DMS53 (cell line): ENCODE measurements at regions not wholly inside any gene's neighbourhood (a gene's known extent, or its start where the extent isn't known, plus 50 kb on each side); places are given as distances from the start of the nearest gene placed in this dataset.

Experiments
- DNase-seq: peaks from one replicate; lab custom pipeline; 2025; lab: John Stamatoyannopoulos, UW

DNA sequence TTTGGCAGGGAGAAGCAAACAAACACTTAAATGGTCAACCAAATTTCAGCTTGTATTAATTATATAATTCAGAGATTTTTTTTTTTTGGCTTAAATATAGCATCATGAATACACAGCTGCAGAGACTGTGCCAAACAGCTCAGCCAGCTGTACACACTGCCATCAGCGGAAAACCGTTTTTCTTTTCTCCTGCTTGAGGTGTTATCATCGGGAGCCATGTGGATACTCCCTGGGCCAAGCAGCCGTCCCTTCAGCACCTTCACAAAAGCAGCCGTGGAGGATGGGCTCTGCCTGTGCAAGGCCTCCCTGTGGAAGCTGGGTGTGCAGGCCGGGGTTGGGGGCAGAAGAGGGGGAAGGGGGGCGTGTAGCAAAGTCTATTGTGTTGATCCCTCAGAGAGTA lies 85.0 kb downstream of the NUF2 start:
- no peak for DNase-seq

DNA sequence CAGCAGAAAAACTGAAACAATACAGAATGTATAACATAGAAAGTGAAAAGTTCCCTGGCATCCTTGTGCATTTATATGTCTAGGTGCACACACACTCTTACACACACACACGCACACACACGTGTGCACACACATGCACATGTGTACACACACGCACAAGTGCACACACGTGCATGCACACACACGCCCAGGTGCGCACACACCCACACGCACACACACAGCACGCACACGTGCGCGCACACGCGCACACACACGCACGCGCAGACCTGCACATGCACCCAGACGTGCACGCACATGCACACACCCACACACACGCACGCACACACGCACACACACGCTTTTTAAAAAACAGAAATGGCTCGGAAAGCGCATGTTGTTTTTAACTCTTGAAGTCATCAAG lies 86.5 kb downstream of the NUF2 start:
- no peak for DNase-seq

DNA sequence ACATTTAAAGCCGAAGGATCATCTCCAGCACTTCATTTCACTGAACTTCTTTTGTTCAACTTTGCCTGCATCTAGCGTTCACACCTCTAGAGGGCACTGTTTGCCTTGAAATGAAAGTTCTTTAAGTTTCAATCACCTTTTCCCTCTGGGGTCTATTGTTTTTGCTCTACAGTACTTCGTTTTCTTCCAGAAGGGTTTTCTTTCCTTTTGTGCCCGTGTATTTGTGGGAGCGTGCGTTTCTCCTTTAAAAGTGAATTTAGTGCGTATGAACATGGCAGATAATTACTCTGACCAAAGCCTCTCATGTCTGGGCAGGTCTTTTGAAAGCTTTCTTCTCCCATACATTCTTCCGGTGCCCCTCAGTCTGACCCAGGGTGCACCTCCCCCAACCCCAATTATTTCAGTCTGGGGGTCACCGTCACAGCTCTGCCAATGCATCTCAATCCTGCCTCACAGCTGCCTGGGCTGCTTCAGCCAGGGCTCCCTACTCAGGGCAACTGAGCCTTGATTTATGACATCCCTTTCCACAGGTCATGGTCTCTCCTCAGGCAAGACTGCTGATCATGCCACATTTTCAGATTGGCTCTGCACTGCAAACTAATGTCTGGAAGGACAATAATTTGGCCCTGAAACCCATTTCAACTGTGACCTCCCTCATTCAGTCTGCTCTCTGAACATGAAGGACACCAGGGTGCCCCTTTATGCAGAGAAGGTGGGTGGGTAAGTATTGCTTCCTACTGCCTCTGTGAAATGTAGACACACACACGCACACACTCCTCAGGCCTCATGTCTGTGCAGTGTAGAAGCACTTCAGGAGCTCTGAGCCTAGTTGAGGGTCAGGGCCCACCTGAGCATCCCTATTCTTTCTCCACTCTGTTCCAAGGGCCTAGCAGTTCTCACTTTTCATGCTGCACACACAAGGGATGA lies 88.6 kb downstream of the NUF2 start:
- DNase-seq: peak; percentile 79

DNA sequence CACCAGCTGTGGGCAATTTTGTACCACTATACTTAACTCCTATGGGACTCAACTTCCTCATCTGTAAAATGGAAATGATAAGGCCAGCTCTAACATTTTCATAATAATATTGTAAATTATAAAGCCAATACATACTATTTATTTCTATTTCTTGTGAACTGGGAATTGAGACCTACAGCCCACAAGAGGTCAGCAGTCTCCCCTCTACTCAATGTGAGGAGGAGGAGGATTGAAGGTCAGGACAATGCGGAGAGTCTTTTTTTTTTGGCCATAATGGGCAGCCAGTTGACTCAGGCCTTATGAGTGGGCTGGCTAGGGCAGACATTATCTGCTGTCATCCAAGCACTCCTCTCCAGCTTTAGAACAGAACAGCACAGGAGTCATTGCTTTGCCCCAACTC lies 90.5 kb downstream of the NUF2 start:
- no peak for DNase-seq

DNA sequence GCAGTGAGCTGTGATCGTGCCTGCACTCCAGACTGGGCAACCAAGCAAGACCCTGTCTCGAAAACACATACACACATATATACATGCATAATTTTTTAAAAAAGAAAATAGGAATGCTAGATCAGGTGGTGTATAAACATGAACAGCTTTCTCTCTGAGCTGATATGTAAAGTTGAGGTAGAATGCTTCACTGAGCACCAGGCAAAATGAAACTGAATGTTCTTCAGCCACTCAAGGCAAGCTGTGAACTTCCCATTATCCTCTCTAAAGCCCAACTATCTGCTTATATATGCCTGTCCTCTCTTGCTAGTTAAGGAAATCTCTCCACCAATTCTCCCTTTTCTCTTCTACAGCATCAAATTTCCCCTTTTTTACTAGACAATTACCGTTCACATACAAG lies 93.0 kb downstream of the NUF2 start:
- no peak for DNase-seq

DNA sequence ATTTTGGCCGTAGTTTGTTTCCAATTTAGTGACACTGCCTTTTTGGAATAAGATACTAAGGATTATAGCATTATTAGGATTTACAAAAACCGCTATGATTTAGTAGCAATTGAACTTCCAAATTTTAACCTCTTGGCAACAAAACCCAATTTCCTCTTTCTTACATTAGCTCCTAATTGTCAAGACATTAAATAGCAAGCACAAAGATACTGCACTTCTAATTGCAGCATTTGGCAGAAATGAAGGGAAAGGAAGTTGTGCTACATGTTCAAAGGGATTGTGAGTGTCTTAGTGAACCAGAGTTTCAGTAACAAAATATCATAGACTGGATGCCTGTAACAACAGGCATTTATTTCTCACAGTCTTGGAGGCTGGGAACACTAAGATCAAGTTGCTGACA lies 99.9 kb downstream of the NUF2 start:
- DNase-seq: no peak

DNA sequence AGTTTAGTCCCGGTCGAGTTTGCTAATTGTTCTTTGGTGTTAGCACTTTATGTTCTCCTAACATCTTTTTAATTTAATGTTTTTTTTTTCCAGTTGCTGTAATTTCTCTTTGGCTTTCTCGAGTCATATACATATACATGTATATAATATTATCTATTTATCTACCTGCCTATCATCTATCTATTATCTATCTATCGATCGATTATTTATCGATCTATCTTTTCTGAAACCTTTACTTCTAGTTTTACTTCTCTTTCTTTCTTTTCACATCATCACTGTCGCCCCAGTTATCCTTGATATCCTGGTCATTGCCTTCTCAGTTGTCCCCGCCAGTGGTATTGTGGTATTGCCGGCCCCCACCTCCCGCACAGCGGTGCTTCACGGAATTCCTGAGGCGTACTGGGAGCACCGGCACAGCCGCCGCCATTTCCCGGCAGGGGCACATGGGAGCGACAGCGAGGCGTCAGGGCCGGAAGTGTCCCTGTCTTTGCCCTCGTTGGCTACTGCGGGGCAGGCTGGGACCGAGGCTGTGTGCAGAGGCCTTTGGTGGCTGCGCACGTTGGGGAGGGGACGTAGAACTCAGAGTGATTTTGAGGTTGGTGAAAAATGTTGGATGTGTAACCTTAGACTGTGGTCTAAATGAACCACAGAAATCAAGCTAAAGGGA lies 101.1 kb downstream of the NUF2 start:
- no peak for DNase-seq

DNA sequence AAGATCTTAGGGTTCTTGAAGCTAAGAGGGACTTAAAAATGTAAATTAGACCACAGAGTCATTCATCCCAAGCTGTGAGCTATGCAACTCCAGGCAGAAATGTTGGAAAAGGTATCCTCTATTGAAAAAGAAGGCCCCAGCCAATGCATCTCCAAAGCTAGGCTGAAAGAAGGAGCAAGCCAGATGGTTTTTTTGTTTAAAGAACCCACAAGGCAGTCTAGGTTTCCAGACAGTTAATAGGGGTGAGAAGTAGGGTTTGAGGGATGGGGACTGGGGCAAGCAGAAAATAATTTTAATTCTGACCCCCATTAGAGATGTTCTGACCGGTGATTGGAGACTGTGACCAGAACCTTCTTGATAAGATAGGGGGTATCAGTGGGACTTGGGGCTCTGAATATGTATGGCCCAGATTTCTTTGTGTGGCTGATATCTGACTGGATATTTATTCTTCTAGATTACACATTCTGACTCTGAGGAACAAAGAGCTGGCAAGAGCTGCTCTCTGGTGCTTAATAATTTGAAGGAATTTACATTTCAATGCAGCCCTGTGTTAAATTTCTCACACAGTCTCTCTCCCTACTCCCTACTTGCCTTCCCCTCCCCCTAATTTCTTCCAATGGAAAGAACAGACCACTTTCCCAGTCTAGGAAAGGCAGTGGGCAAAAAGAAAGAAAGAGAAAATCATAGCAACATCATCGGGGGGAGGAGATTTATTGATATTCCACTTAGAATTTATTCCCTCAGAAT lies 104.9 kb downstream of the NUF2 start:
- DNase-seq: no peak

DNA sequence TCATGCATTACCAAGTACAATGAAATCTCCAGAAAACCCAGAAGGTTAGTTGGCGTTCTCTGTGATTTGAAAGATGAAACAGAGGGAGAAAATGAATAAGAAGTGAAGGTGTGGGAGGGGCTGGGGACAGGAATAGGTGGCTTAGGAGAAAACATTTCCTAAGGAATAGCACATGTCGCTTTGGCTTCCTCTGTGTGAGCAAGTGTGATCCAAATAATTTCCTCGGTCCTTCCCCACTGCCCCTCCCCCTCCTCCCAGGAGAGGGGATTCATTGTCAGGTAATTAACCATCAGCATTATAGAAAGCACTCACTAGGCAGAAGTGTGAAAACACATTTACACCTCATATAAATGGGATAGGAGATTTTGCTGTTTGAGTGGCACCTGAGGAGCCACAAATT lies 105.5 kb downstream of the NUF2 start:
- no peak for DNase-seq

DNA sequence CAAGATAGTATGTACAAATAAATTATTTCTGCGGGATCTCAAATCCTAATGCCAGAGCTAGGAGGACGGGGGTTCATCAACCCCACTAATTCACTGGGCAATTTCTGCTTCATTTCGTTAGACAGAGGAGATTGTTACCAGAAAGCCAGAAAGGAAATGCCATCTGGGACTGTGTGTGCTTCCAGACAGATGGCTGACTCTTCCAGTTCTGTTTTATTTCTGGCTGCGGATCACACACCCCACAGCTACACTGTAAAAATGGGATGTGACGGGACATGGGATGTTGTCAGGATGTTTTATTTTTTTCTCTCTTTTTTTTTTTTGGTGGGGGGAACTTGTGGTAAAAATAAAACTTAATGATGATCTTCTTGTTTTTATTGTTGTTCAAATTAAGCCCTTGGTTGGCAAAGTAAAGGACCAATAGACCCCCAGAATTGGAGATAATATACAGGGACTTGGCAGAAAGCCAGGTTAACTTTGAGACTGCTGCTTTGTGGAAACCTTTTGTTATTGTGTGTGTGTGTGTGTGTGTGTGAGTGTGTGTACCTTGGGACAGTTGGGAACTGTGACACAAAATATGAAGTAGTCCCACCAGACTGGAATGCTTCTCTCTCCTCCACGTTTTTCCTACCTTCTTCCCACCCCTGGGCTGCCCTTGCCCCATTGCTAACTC lies 114.5 kb downstream of the NUF2 start:
- DNase-seq: no peak

DNA sequence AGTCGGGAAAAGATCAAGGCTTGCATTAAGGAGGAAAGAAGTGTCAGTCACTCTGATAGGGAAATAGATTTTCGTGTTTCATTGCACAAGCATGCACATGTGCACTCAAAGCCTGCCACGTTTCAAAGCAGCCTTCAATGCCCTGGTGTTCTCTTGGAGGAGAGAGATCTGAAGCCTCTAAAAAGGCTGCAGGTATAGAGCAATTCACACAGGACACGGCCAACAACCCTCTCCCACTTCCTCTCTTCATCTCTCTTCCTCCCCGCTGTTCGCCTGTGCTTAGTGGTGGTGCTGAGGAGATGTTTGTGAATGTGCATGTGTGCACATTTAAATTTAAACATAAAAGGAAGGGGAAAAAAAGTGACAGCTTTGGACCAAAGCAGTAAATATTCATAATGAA lies 117.7 kb downstream of the NUF2 start:
- no peak for DNase-seq

DNA sequence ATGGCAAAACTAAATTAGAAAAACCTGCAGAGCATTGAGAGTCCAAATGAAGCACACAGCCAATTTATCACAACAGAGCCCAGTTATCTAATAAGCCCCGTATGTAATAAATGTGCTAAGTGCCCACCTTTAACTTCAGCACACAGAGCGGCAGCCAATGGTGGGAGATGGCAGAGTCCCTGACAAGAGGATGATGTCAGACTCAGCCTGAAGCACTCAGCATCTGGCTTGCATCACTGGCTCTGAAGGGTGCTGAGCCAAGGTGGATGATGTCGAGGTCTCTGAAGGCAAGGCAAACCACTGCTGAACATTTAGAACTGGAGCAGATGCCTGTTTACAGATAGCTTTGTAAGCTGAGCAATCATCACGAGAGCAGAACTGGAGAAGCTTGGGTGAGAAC lies 118.3 kb downstream of the NUF2 start:
- DNase-seq: peak; percentile 69

DNA sequence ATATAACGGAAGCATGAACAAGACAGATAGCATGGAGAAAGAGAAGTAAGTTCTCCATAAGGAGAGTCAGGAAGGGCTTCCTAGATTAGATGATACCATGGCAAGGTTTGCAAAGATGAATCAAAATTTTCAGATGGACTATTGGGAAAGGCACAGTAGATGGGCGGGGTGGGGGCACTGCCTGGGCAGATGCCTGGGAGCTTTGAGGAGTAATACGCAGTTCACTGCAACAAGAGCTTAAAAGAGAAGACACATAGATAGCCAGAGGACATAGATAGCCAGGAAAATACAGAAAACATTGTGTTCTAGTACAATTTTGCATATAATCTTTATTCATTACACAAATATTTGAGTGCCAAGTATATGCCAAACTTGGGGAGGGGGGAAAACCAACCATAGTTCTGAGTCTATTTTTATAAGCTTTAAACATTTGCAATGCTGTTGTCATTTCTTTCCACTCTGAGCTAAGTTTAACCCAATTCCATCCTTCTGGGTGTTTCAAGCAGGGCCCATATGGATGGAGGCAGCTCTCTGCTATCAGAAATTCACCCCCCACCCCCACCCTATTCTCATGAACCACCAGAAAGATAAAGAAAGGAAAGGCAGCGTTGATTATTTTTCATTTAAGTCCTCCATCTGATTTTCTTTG lies 120.6 kb downstream of the NUF2 start:
- DNase-seq: no peak

DNA sequence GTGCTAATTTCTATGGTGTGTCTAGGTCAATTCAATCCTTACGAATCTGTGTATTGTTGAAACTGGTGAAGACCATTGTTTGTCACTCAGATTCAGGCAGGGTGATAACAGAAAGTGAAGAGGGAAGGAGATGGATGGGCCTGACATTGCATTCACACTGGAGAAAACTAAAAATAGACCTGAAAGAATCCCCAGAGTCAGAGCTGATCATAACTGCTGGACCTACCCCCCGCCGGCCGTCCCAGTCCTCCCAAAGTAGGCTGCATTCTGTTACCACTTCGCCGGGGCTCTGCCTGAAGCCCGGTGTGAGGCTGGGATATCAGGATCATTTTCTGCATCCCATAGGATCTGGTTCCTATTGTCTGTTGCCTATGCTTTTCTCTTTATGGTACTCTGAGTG lies 121.1 kb downstream of the NUF2 start:
- no peak for DNase-seq

DNA sequence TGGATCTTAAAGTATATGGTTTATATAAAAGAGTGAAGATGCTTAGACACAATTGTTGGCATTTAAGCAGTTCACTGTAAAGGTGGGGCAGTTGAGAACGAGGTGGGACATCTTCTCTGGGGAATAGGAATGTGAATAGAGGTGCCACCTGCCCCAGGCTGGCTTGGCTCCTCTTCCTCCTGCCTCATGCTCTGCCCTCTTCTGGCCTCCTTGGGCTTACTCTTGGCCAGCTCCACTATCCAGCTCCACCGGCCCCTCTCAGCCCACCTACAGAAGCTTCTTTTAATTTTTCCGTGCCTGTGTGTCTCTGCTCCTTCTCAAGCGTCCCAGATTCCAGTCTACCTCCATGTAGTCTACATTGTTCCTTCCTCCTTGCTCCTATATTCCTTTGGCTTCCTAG lies 122.1 kb downstream of the NUF2 start:
- no peak for DNase-seq

DNA sequence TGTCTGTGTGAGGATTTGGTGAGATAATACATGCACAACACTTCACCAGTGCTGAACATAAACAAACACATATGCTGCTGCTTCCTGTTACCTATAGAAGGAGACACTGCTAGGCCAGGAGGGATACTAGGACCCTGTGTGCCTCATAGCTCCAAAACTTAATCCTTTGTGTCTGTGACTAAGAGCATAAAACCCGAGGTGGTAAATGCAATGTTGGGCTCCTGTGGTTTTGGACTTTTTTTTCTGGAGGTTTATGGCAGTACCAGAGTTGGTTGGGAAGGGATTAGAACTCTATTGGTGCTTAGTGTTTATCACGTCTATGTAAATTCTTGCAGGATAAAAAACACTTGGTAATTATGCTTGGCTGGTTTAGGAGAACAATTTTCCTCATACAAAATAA lies 122.9 kb downstream of the NUF2 start:
- DNase-seq: peak; percentile 24

DNA sequence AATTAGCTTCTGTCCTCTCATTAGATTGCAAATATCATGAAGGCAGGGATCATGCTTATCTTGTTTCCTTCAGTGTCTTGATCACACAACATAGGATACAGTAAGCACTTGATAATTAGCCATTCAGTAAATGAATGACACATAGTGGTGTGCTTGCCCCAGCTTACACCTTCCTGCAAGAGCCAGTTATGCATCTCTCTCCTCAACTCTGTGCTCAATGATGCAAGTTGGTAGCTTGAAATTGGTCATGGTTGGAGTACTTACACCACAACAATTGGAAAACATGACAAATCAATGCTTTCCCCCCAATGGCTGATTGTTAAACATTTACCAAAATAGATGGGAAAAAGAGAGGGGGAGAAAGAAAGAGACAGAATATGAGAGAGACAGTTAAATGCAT lies 129.2 kb downstream of the NUF2 start:
- no peak for DNase-seq

DNA sequence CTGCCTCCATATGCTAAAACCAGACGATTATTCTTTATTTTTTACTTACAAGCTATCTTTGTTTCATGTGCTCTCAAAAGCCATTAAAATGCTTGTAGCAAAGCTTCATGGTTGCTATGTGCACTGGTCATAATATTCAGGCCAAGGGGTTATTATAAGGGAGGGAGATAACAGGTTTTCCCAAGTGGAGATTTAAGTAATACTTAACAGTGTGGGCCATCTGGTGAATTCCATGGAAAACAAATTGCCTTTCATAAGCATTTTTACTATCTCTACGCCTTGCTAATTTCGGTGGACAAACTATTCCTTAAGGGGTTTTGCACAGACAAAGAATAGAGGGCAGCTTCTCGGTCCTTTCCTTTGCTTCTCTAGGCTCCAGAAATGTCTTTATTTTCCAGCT lies 137.8 kb downstream of the NUF2 start:
- DNase-seq: no peak

DNA sequence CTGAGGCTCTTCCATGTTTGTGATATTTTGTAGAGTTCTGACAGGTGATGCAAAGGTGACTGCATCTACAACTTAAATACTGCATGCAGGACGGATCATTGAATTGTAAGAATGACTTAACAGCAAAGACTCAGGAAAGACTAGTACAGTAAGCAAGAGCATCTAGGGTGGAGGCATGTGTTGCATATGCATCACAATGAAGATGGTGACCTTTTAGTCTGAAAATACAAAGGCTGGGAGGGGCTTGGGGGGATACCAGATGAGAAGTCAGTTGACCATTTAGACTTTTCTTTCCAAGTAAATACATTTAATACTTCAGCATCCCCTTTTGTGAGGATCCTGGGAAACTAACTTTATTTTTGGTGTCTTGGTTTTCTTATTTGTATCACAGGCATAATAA lies 145.5 kb downstream of the NUF2 start:
- DNase-seq: no peak

DNA sequence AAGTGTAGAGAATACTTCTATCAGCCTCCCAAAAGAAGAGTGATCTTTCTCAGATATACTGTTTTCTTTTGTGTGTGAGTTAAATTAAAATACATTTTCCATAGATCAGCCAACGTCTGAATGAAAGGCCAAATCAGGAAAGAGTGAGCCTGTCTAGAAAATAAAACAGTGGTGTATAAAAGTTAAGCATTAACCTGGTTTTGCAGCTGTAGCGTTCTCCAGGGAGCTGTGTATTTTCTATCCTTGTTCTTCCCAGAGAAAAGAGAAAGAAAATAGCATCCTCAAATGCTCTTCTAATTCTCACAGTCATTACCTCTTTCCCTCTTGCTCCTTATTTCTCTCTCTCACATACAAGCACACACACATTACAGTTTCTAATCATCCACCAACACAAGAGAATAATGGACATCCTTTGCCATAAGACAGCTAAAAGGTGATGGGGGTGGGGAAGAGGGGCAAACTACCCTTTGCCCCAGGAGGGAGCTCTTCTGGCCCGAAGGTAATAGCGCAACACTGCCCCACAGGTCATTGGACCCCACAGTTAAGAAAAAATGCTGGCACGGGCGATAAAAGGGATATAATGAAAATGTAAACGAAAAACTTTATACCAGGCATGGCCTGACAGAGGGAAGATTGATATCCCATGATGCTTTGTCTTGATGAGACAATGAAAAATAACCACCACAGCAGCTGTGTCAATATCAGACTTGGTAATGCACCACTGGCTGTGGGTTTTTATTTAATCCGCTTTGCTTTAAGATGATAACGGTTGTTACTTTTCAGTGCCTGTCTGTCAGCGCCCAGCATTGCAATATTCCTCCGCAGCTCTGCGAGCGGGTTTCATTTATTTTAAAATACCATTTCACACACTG lies 150.3 kb downstream of the NUF2 start:
- DNase-seq: peak; percentile 94
